ENCODE measurements at regions not wholly inside any gene's neighbourhood (a gene's known extent, or its start where the extent isn't known, plus 50 kb on each side); places are given as distances from the start of the nearest gene placed in this dataset.
"Not testable (repeated sequence)": the region's sequence is repeated elsewhere in the genome, so short reads cannot be mapped to it uniquely, and the experiment has no call there.

DNA sequence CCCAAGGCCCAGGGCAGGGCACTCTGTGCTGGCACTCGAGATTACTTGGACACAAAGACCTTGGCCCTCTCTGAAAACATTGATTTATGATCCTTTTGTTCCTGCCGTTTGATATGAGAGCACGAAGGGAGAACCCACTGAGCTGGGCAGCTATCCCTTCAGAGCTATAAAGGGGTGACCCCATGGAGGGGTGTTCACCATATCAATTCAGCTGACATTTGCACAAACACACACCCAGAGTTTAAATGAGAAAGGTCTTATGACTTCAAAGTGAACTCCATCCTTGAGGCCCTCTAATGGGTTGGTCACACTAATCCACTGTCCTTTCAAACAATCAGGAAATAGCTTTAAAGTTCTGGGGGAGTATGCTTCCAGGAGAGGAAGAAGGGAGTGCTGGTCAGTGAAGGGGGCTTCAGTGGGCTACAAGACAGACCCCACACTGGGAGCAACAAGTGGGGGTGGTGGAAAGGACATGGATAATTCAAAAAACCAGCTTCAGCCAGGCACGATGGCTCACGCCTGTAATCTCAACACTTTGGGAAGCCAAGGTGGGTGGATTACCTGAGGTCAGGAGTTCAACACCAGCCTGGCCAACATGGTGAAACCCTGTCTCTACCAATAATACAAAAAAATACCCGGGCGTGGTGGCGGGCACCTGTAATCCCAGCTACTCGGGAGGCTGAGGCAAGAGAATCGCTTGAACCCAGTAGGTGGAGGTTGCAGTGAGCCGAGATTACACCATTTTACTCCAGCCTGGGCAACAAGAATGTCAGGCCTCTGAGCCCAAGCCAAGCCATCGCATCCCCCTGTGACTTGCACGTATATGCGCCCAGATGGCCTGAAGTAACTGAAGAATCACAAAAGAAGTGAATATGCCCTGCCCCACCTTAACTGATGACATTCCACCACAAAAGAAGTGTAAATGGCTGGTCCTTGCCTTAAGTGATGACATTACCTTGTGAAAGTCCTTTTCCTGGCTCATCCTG, 97.1 kb upstream of the RAB4A start:
- not testable (repeated sequence) for H3K27me3 ChIP-seq (ENCODE audit: insufficient read depth); H3F3A ChIP-seq (replicated peaks; ENCODE audit: low read depth); DNase-seq (ENCODE audit: low spot score); H2AFZ ChIP-seq; H3K9me2 ChIP-seq (ENCODE audit: insufficient read depth); H3K4me1 ChIP-seq (ENCODE audit: insufficient read depth); H4K20me1 ChIP-seq (replicated peaks; ENCODE audit: insufficient read depth); H3K4me3 ChIP-seq; H3K4me3 Mint-ChIP-seq; H3K79me2 ChIP-seq (replicated peaks; ENCODE audit: insufficient read depth); H3K27me3 Mint-ChIP-seq (ENCODE audit: insufficient read depth, low read depth, poor library complexity); H3K36me3 ChIP-seq (ENCODE audit: insufficient read depth); H3K4me2 ChIP-seq
- H3K36me3 Mint-ChIP-seq (ENCODE audit: low read depth): peaks cover 21% of the 10 kb centered on the region
- H3K9me3 Mint-ChIP-seq: peaks cover 25% of the 10 kb centered on the region
- ATAC-seq: peak; percentile 50; the same call in 2 of the 3 replicates
- peaks cover 11% of the 10 kb centered on the region for H3K4me1 Mint-ChIP-seq
- H3K27ac Mint-ChIP-seq: peak overlapping the region; percentile 45; the same call in 1 of the 2 replicates
- H3K27ac ChIP-seq (ENCODE audit: low read depth): peak overlapping the region; percentile 50; the same call in 1 of the 2 replicates

DNA sequence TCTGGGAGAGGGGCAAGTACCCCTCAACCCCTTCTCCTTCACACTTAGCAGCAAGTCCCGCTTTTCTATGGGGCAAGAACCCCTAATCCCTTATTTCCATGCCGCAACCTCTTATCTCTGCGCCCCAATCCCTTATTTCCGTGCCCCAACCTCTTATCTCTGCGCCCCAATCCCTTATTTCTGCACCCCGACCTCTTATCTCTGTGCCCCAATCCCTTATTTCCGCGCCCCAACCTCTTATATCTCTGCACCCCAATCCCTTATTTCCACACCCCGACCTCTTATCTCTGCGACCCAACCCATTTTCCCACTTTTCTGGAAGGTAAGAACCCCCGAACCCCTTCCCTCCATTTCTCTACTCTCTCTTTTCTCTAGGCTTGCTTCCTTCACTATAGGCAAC, 95.6 kb upstream of the RAB4A start:
- H3K79me2 ChIP-seq (replicated peaks; ENCODE audit: insufficient read depth); H3K9me2 ChIP-seq (ENCODE audit: insufficient read depth); DNase-seq (ENCODE audit: low spot score); H3K4me3 Mint-ChIP-seq; H3F3A ChIP-seq (replicated peaks; ENCODE audit: low read depth); H2AFZ ChIP-seq; H3K27me3 ChIP-seq (ENCODE audit: insufficient read depth); H3K27me3 Mint-ChIP-seq (ENCODE audit: insufficient read depth, low read depth, poor library complexity); H3K4me3 ChIP-seq; H3K27ac Mint-ChIP-seq; H4K20me1 ChIP-seq (replicated peaks; ENCODE audit: insufficient read depth); H3K36me3 ChIP-seq (ENCODE audit: insufficient read depth); H3K4me2 ChIP-seq; ATAC-seq; H3K27ac ChIP-seq (ENCODE audit: low read depth): not testable (repeated sequence)
- peaks cover 18% of the 10 kb centered on the region for H3K4me1 ChIP-seq (ENCODE audit: insufficient read depth)
- Mint-ChIP-seq H3K36me3 (ENCODE audit: low read depth) (peaks cover 21% of the 10 kb centered on the region), H3K4me1 (peaks cover 11% of the 10 kb centered on the region), H3K9me3 (peaks cover 25% of the 10 kb centered on the region)

DNA sequence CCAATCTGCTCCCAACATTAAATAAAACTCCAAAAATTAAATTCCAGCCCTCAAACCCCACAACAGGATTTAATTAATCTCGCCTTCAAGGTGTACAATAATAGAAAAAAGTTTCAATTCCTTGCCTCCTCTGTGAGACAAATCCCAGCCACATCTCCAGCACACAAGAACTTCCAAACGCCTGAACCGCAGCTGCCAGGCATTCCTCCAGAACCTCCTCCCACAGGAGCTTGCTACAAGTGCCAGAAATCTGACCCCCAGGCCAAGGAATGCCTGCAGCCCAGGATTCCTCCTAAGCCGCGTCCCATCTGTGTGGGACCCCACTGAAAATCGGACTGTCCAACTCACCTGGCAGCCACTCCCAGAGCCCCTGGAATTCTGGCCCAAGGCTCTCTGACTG, 94.5 kb upstream of the RAB4A start:
- Histone ChIP-seq H3K4me2 (peak overlapping the region; percentile 38; the same call in 1 of the 2 replicates), H3K4me1 (ENCODE audit: insufficient read depth) (peaks cover 22% of the 10 kb centered on the region)
- H3F3A ChIP-seq (replicated peaks; ENCODE audit: low read depth); DNase-seq (ENCODE audit: low spot score); H3K27ac Mint-ChIP-seq; H3K79me2 ChIP-seq (replicated peaks; ENCODE audit: insufficient read depth); ATAC-seq; H2AFZ ChIP-seq; H3K9me2 ChIP-seq (ENCODE audit: insufficient read depth); H3K27me3 Mint-ChIP-seq (ENCODE audit: insufficient read depth, low read depth, poor library complexity); H4K20me1 ChIP-seq (replicated peaks; ENCODE audit: insufficient read depth); H3K27me3 ChIP-seq (ENCODE audit: insufficient read depth); H3K4me3 Mint-ChIP-seq; H3K27ac ChIP-seq (ENCODE audit: low read depth); H3K4me3 ChIP-seq; H3K36me3 ChIP-seq (ENCODE audit: insufficient read depth): not testable (repeated sequence)
- peaks cover 11% of the 10 kb centered on the region for H3K4me1 Mint-ChIP-seq
- peaks cover 25% of the 10 kb centered on the region for H3K9me3 Mint-ChIP-seq
- peaks cover 21% of the 10 kb centered on the region for H3K36me3 Mint-ChIP-seq (ENCODE audit: low read depth)

GRCh38 chr1:229180161-229180560, 90.8 kb upstream of the RAB4A start:
- DNase-seq (ENCODE audit: low spot score): no peak
- Mint-ChIP-seq H3K36me3 (ENCODE audit: low read depth) (peaks cover 7% of the 10 kb centered on the region), H3K27me3 (ENCODE audit: insufficient read depth, low read depth, poor library complexity) (no peaks in the 10 kb centered on the region), H3K4me1 (no peaks in the 10 kb centered on the region; the same call in 2 of the 3 replicates), H3K9me3 (peaks cover 11% of the 10 kb centered on the region), H3K27ac (no peak overlapping the region), H3K4me3 (no peak overlapping the region)
- peaks cover 22% of the 10 kb centered on the region for H3K4me1 ChIP-seq (ENCODE audit: insufficient read depth)
- H4K20me1 ChIP-seq (replicated peaks; ENCODE audit: insufficient read depth): no peaks in the 10 kb centered on the region
- no peak overlapping the region for H3K4me3 ChIP-seq
- H3K27me3 ChIP-seq (ENCODE audit: insufficient read depth): no peaks in the 10 kb centered on the region
- H3K27ac ChIP-seq (ENCODE audit: low read depth): peak overlapping the region; percentile 91
- H3F3A ChIP-seq (replicated peaks; ENCODE audit: low read depth): no peaks in the 10 kb centered on the region
- no peak; the same call in 2 of the 3 replicates for ATAC-seq
- TF ChIP-seq STAT1 (IDR thresholded peaks at IDR 0.05; ENCODE audit: unreplicated experiment) (no peak), EZH2phosphoT487 (IDR thresholded peaks at IDR 0.05; ENCODE audit: unreplicated experiment) (no peak), CTCF (conservative IDR thresholded peaks at IDR 0.05; ENCODE audit: low read depth in 2 of 2) (no peak), EZH2 (IDR thresholded peaks at IDR 0.05; ENCODE audit: low read depth, unreplicated experiment) (no peak), NANOG (IDR thresholded peaks at IDR 0.05; ENCODE audit: borderline replicate concordance) (no peak), JUNB (IDR thresholded peaks at IDR 0.05; ENCODE audit: unreplicated experiment) (no peak)
- H2AFZ ChIP-seq: peak overlapping the region; percentile 78
- H3K9me2 ChIP-seq (ENCODE audit: insufficient read depth): no peaks in the 10 kb centered on the region
- H3K36me3 ChIP-seq (ENCODE audit: insufficient read depth): no peaks in the 10 kb centered on the region
- H3K4me2 ChIP-seq: peak overlapping the region; percentile 57
- H3K79me2 ChIP-seq (replicated peaks; ENCODE audit: insufficient read depth): no peaks in the 10 kb centered on the region

Measured in GM23338 (cell line).